Hepatocyte (in vitro differentiated cells): ENCODE measurements at regions not wholly inside any gene's neighbourhood (a gene's known extent, or its start where the extent isn't known, plus 50 kb on each side); places are given as distances from the start of the nearest gene placed in this dataset.

ENCODE experiments used
- DNase-seq: peaks from one replicate; pipeline ENCODE4 v3.0.0-alpha.2; 2016; ENCODE audit warnings: low spot score
- H2AFZ ChIP-seq: fragments of 200-600 bp; sonication (generic); 2 replicates; pipeline ENCODE4 v1.6.0; 2016; ENCODE audit warnings: antibody characterized with exemption, mild to moderate bottlenecking
- H3K27ac ChIP-seq: fragments of 200-600 bp; sonication (generic); 2 replicates; pipeline ENCODE4 v1.5.1; 2016; ENCODE audit warnings: mild to moderate bottlenecking
- H3K27me3 ChIP-seq: fragments of 200-600 bp; sonication (generic); 2 replicates; pipeline ENCODE4 v1.6.1; 2016
- H3K36me3 ChIP-seq: fragments of 200-600 bp; sonication (generic); replicated peaks from 2 replicates; pipeline ENCODE4 v1.5.1; 2016; ENCODE audit warnings: low read depth; ENCODE audit not compliant: insufficient read depth
- H3K4me1 ChIP-seq: fragments of 200-600 bp; sonication (generic); 2 replicates; pipeline ENCODE4 v1.5.1; 2016; ENCODE audit warnings: mild to moderate bottlenecking, moderate library complexity; ENCODE audit not compliant: insufficient read depth
- H3K4me2 ChIP-seq: fragments of 200-600 bp; sonication (generic); 2 replicates; pipeline ENCODE4 v1.6.0; 2016
- H3K4me3 ChIP-seq: fragments of 200-600 bp; sonication (generic); 2 replicates; pipeline ENCODE4 v1.5.1; 2016; ENCODE audit warnings: mild to moderate bottlenecking
- H3K79me2 ChIP-seq: fragments of 200-600 bp; sonication (generic); 2 replicates; pipeline ENCODE4 v1.6.0; 2017; ENCODE audit warnings: mild to moderate bottlenecking
- H3K9me2 ChIP-seq: fragments of 200-600 bp; sonication (generic); replicated peaks from 2 replicates; pipeline ENCODE4 v1.6.0; 2017; ENCODE audit warnings: mild to moderate bottlenecking; ENCODE audit not compliant: insufficient read depth
- H3K9me3 ChIP-seq: fragments of 200-600 bp; sonication (generic); 2 replicates; pipeline ENCODE4 v1.5.1; 2016; ENCODE audit warnings: low read depth, mild to moderate bottlenecking
- H4K20me1 ChIP-seq: fragments of 200-600 bp; sonication (generic); 2 replicates; pipeline ENCODE4 v1.6.0; 2016; ENCODE audit warnings: mild to moderate bottlenecking; ENCODE audit not compliant: insufficient read depth, poor library complexity, severe bottlenecking
- EZH2 ChIP-seq: fragments of 200-600 bp; sonication (generic); IDR thresholded peaks from 2 replicates; pipeline ENCODE4 v1.6.1; 2016; ENCODE audit warnings: antibody characterized with exemption, mild to moderate bottlenecking, borderline replicate concordance
- EZH2phosphoT487 ChIP-seq: fragments of 200-600 bp; sonication (generic); IDR thresholded peaks from one replicate; pipeline ENCODE4 v1.6.1; 2018; ENCODE audit warnings: antibody characterized with exemption, mild to moderate bottlenecking, low read depth, moderate library complexity; ENCODE audit not compliant: unreplicated experiment, severe bottlenecking
- WGBS: methylation state at CpG from one replicate; pipeline ENCODE4 v1.1.6; 2016; ENCODE audit warnings: low lambda C conversion rate; ENCODE audit errors: missing lambda C conversion rate; 5-methylcytosine and 5-hydroxymethylcytosine counted together
- TF ChIP-seq, protein P1 (sequence below): fragments of 200-600 bp; sonication (generic); IDR thresholded peaks from 2 replicates; pipeline ENCODE4 v1.5.1; 2016; ENCODE audit warnings: antibody characterized with exemption, mild to moderate bottlenecking; ENCODE audit not compliant: poor library complexity

DNA sequence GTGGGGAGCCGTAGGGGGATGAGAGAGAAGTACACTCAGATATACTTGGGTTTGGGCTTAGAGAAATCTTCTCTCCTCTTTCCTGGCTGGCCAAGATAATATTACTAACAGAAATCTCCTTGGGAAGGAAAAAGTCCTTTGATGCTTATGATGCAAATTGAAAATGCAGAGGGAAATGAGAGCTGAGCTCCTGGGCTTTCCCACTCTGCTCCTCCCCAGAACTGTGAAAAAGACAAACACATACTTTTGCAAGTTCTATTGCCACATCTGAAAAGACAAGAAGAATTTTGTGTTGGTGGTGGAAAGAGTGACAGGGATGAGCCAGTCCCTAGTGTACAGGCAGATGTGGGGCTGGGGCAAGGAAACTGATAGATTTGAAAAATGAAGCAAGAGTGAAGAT, 185.9 kb downstream of the ANKRD60 start:
- Histone ChIP-seq H3K36me3 (no peaks in the 10 kb centered on the region), H3K79me2 (no peaks in the 10 kb centered on the region), H3K4me1 (no peaks in the 10 kb centered on the region), H3K4me2 (no peak overlapping the region), H4K20me1 (no peaks in the 10 kb centered on the region), H3K9me2 (no peaks in the 10 kb centered on the region), H3K27ac (no peak overlapping the region), H2AFZ (no peak overlapping the region), H3K9me3 (no peaks in the 10 kb centered on the region), H3K4me3 (no peak overlapping the region), H3K27me3 (peaks cover 4% of the 10 kb centered on the region)
- TF ChIP-seq EZH2phosphoT487: no peak
- TF ChIP-seq, protein P1, sequence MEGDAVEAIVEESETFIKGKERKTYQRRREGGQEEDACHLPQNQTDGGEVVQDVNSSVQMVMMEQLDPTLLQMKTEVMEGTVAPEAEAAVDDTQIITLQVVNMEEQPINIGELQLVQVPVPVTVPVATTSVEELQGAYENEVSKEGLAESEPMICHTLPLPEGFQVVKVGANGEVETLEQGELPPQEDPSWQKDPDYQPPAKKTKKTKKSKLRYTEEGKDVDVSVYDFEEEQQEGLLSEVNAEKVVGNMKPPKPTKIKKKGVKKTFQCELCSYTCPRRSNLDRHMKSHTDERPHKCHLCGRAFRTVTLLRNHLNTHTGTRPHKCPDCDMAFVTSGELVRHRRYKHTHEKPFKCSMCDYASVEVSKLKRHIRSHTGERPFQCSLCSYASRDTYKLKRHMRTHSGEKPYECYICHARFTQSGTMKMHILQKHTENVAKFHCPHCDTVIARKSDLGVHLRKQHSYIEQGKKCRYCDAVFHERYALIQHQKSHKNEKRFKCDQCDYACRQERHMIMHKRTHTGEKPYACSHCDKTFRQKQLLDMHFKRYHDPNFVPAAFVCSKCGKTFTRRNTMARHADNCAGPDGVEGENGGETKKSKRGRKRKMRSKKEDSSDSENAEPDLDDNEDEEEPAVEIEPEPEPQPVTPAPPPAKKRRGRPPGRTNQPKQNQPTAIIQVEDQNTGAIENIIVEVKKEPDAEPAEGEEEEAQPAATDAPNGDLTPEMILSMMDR: no peak
- no peak for TF ChIP-seq EZH2
- DNase-seq: no peak
- WGBS: 84% methylated on average over 1 of the region's 1 CpG

DNA sequence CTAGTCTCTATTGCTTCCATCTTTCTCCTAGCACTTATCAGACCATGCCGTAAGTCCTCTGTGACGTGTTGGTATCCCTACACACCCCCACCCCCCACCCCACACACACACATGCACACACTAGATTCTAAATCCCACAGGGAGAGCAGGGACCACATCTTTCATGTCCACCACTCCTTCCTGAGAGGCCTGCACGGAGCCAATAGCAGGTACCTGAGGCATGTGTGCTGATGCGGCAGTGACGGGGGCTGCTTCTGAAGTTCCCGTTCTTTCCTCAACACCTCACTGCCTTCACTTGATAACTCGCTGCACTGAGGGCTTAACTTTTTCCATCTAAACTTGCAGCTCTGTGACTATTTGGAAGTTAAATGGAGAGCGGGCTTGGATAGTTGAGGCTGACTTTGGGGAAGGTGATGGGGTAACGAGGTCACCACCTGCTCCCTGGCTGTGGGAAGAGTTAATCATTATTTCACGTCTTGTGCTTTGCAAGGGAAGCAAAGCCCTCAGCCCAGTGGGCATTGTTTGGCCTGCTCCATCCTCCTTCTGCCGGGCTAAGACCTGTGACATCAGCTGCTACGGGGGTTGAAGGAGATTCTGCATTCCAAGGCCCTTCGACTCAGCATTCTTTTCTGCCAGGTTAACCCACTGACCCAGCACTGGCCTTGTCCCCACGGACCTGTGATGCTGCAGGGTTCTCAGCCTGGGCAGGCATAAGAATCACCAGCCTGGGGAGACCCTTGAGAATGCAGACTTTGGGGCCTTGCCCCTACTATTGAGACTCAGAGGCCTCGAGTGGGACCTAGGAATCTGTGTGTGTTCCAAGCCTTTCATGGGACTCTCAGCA, 187.8 kb downstream of the ANKRD60 start:
- DNase-seq: no peak
- H2AFZ ChIP-seq: no peak overlapping the region
- H3K4me3 ChIP-seq: no peak overlapping the region
- no peaks in the 10 kb centered on the region for H3K79me2 ChIP-seq
- peaks cover 4% of the 10 kb centered on the region for H3K27me3 ChIP-seq
- WGBS: 70% methylated on average over 15 of the region's 15 CpGs
- no peaks in the 10 kb centered on the region for H4K20me1 ChIP-seq
- no peak overlapping the region for H3K4me2 ChIP-seq
- H3K36me3 ChIP-seq: no peaks in the 10 kb centered on the region
- H3K9me3 ChIP-seq: no peaks in the 10 kb centered on the region
- H3K27ac ChIP-seq: no peak overlapping the region
- H3K9me2 ChIP-seq: no peaks in the 10 kb centered on the region
- TF ChIP-seq EZH2: no peak
- TF ChIP-seq, protein P1: no peak
- no peak for TF ChIP-seq EZH2phosphoT487
- no peaks in the 10 kb centered on the region for H3K4me1 ChIP-seq

DNA sequence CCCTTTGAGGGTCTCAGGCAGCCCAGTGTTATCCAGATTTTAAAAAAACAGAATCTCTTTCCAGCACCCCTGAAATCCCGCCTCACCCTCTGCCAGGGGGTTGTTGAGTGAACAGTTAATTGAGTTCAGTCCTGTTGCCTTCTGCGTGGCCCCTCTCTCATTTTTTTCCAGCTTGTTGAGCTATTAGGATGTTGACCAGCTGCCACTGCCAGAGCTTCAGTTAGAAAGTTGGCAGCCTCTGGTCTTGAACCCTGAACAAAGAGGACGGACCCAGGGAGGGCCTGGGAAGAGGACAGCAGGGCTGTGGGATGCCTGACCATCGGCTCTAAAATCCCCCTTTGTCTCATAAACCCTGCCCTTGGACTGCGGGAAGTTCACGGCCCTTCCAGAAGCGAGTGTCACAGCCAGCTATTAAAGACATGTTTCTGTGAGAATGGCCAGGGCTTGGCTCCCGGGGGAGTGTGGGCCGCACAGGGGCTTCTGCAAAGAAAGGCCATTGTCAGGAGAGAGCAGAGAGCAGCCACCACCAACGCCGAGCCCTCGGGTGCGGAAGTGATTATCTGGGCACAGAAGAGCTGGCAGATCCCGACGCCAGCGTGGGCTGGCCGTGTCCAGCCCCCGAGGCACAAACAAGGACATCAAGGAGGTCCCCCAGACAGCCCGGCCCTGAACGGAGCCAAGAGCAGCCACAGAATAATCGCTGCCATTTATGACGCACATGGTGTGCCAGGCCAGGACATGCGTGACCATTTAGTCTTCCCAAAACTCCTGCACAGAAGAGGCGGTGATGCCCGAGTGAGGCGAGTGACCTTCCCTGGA, 189.0 kb downstream of the ANKRD60 start:
- H3K9me3 ChIP-seq: no peaks in the 10 kb centered on the region
- no peaks in the 10 kb centered on the region for H3K36me3 ChIP-seq
- H3K4me2 ChIP-seq: no peak overlapping the region
- no peak for TF ChIP-seq EZH2
- H3K4me1 ChIP-seq: no peaks in the 10 kb centered on the region
- no peak overlapping the region for H2AFZ ChIP-seq
- H3K9me2 ChIP-seq: no peaks in the 10 kb centered on the region
- no peaks in the 10 kb centered on the region for H3K79me2 ChIP-seq
- peaks cover 4% of the 10 kb centered on the region for H3K27me3 ChIP-seq
- no peak overlapping the region for H3K27ac ChIP-seq
- H3K4me3 ChIP-seq: no peak overlapping the region
- no peaks in the 10 kb centered on the region for H4K20me1 ChIP-seq
- no peak for DNase-seq
- 86% methylated on average over 26 of the region's 26 CpGs for WGBS

DNA sequence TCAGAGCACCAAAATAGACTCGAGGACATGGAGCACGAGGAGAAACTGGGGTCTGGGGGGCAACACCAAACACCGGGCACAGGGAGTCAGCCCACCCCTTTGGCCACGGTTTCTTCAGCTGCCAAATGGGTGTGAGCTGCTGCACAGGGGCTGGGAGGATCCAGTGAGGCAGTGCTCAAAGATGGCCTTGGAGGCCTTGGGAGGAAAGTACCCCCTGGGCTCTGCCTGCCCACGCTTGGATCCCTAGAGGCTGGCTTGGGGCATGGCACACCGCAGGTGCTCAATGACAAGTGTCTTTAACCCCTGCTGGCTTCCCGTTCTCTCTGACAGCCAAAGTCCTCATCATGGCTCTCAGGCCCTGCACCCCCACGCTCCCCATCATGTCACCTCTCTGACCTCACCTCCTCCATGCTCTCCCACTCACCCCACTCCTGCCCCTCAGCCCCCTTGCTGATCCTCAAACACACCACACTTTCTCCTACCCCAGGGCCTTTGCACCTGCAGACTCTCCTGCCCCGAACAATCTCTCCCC, 190.3 kb downstream of the ANKRD60 start:
- peaks cover 4% of the 10 kb centered on the region for H3K27me3 ChIP-seq
- DNase-seq: no peak
- no peak overlapping the region for H3K4me2 ChIP-seq
- no peaks in the 10 kb centered on the region for H3K36me3 ChIP-seq
- H2AFZ ChIP-seq: no peak overlapping the region
- H3K4me1 ChIP-seq: no peaks in the 10 kb centered on the region
- H3K4me3 ChIP-seq: no peak overlapping the region
- 89% methylated on average over 7 of the region's 9 CpGs for WGBS
- no peaks in the 10 kb centered on the region for H4K20me1 ChIP-seq
- H3K9me2 ChIP-seq: no peaks in the 10 kb centered on the region
- H3K9me3 ChIP-seq: no peaks in the 10 kb centered on the region
- no peak overlapping the region for H3K27ac ChIP-seq
- TF ChIP-seq, protein P1: no peak
- no peak for TF ChIP-seq EZH2
- TF ChIP-seq EZH2phosphoT487: no peak
- no peaks in the 10 kb centered on the region for H3K79me2 ChIP-seq
